Activated CD4-positive, alpha-beta T cell treated with anti-CD3 and anti-CD28 coated beads for 4 hours (primary cell): ENCODE measurements at regions not wholly inside any gene's neighbourhood (a gene's known extent, or its start where the extent isn't known, plus 50 kb on each side); places are given as distances from the start of the nearest gene placed in this dataset.
"Not testable (repeated sequence)": the region's sequence is repeated elsewhere in the genome, so short reads cannot be mapped to it uniquely, and the experiment has no call there.

ENCODE experiments used
- DNase-seq, 2 donors: peaks; one replicate each; pipeline ENCODE4 v3.0.0-alpha.2; 2020

GRCh38 chrX:140447150-140447549 is 57.7 kb downstream of the SOX3 start:
- no peak for DNase-seq

GRCh38 chrX:140440876-140441275 is 64.0 kb downstream of the SOX3 start:
- DNase-seq: no peak

- DNase-seq: no peak
Observed at GRCh38 chrX:140439476-140439875, 65.4 kb downstream of the SOX3 start.

- DNase-seq: no peak
Observed at GRCh38 chrX:140434347-140434746, 70.5 kb downstream of the SOX3 start.

GRCh38 chrX:140433582-140433981 is 71.3 kb downstream of the SOX3 start:
- no peak for DNase-seq

- DNase-seq: no peak
Observed at GRCh38 chrX:140432346-140433175, 72.3 kb downstream of the SOX3 start.

GRCh38 chrX:140431521-140431920 is 73.3 kb downstream of the SOX3 start:
- DNase-seq: no peak

GRCh38 chrX:140425712-140426395 is 79.0 kb downstream of the SOX3 start:
- no peak for DNase-seq

GRCh38 chrX:140422501-140422900 is 82.4 kb downstream of the SOX3 start:
- DNase-seq: no peak

- DNase-seq: not testable (repeated sequence)
Observed at GRCh38 chrX:140402131-140402530, 102.7 kb downstream of the SOX3 start.

GRCh38 chrX:140396326-140396725 is 108.5 kb downstream of the SOX3 start:
- not testable (repeated sequence) for DNase-seq

GRCh38 chrX:140393507-140393906 is 111.4 kb downstream of the SOX3 start:
- DNase-seq: no peak

GRCh38 chrX:140391313-140391712 is 113.6 kb downstream of the SOX3 start:
- no peak for DNase-seq

- no peak for DNase-seq
Observed at GRCh38 chrX:140389331-140389730, 115.5 kb downstream of the SOX3 start.

- DNase-seq: no peak
Observed at GRCh38 chrX:140362861-140363260, 142.0 kb downstream of the SOX3 start.

GRCh38 chrX:140360924-140361323 is 143.9 kb downstream of the SOX3 start:
- DNase-seq: no peak

GRCh38 chrX:140360284-140360683 is 144.6 kb downstream of the SOX3 start:
- no peak for DNase-seq

GRCh38 chrX:140355922-140356321 is 148.9 kb downstream of the SOX3 start:
- no peak for DNase-seq

GRCh38 chrX:140355429-140355828 is 149.4 kb downstream of the SOX3 start:
- DNase-seq: no peak

- DNase-seq: no peak
Observed at GRCh38 chrX:140354431-140355120, 150.3 kb downstream of the SOX3 start.

GRCh38 chrX:140346729-140347128 is 158.1 kb downstream of the SOX3 start:
- DNase-seq: no peak

GRCh38 chrX:140343226-140343868 is 161.5 kb downstream of the SOX3 start:
- no peak for DNase-seq

GRCh38 chrX:140342410-140342809 is 162.5 kb downstream of the SOX3 start:
- no peak for DNase-seq
